ENCODE measurements at regions not wholly inside any gene's neighbourhood (a gene's known extent, or its start where the extent isn't known, plus 50 kb on each side); places are given as distances from the start of the nearest gene placed in this dataset.

DNA sequence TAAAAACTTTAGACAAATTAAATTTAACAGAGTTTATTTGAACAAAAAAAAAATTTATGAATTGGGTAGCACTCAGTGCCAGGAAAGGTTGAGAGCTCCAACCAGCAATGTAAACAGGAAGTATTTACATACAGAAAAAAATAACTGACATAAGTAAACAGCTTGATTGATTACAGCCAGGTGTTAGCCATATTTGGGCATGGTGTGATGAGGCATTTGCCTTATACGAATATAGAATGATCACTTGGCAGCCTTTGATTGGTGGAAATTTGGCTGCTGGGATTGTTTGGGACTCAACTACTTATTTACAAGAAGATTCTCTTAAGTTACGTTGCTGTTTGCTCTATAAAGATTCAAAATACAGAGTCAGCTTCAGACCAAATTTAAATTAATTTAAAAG is 172.0 kb downstream of the ADAM29 start:
- TF ChIP-seq CTCF (IDR thresholded peaks at IDR 0.05; ENCODE audit: insufficient read depth, low read depth, low read length) (no peak), EZH2 (IDR thresholded peaks at IDR 0.05; ENCODE audit: insufficient read depth, low read length) (no peak)
